ENCODE measurements at regions not wholly inside any gene's neighbourhood (a gene's known extent, or its start where the extent isn't known, plus 50 kb on each side); places are given as distances from the start of the nearest gene placed in this dataset.
"Not testable (repeated sequence)": the region's sequence is repeated elsewhere in the genome, so short reads cannot be mapped to it uniquely, and the experiment has no call there.

DNA sequence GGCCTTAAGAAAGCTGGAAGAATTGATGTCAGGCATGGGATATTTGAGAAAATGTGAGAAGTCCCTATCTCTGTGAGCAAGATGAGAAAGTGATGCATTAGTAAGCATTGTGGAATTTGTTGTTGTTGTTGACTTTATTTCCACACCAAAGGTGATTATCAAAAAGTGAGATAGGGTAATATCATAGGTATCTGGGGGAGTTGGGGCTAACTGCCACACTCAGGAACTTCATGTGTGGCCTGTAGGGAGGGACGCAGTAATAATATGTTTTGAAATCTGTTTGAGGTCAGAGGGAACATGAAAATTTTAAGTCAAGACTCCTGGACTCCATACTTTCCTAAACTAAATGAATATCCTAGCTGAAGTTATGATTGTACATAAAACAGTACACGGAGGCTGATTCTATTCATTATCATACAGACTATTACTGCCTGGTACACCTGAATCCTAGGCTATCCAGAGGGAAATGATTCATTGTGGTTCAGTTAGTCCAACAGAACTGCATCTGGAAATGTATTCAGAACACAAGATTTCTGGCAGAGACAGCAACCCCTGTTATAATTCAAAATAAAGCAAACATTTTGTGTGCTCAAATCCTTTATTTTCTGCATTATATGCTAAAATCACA is 304.8 kb downstream of the CPS1 start:
- no peak for DNase-seq (ENCODE audit: low read depth)

DNA sequence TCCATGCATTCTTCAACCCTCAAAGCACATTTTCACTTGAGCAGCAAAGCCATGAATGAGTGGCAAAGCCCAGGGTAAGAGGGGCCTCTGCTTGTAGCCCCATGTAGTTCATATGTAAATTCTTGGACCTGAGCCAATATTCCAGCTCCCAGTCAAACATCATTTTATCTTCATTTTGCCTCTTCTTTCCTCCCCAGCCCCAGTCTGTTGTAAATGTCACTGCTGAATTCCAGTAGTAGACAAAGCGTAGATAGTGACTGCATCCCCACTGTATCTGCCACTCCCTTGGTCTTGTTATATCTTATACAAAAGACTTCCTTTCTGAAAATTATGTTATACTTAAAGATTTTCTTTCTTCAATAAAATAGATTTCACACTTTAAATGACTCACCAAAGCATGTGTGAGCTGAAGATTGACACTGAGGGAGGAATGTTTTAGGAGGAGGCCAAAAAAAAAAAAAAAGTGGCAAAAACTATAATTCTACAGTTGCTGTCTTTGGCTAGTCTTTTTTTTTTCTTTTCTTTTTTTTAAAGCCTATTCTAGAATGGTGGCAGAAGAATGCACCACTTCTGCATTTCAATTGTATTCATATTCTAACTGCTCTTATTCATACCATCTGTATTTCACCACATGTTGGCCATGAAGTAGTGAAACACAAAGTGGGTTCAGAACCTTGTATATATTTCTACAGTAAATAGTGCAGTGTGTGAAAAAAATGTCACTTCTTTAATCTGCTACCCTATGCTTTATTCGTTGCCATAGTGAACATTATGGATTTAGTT is 306.1 kb downstream of the CPS1 start:
- no peak for DNase-seq (ENCODE audit: low read depth)

DNA sequence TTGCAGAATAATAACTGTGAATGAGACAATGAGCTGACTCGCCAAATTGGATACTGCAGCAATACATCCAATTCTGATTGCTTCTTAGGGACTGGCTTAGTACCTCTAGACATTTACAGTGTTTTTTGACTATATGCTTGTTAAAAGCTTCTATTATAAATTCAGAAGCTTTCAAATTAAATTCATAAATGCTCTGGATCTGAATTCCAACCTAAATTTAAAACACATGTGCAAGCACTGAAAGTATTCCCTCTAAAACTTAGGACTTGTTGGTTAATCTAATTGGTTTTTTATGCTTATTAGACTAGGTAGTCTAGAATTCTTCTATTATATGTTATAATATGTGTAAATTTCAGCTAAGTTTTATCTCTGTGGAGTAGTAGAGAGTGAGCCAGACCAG is 306.9 kb downstream of the CPS1 start:
- no peak for DNase-seq (ENCODE audit: low read depth)

DNA sequence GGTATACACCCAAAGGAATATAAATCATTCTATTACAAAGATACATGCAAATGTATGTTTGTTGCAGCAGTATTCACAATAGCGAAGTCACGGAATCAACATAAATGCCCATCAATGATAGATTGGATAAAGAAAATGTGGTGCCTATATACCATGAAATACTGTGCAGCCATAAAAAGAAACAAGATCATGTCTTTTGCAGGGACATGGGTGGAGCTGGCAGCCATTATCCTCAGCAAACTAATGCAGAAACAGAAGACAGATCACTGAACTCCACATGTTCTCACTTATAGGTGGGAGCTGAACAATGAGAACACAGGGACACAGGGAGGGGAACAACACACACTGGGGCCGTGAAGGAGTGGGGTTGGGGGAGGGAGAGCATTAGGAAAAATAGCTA is 315.2 kb downstream of the CPS1 start:
- not testable (repeated sequence) for DNase-seq (ENCODE audit: low read depth)

DNA sequence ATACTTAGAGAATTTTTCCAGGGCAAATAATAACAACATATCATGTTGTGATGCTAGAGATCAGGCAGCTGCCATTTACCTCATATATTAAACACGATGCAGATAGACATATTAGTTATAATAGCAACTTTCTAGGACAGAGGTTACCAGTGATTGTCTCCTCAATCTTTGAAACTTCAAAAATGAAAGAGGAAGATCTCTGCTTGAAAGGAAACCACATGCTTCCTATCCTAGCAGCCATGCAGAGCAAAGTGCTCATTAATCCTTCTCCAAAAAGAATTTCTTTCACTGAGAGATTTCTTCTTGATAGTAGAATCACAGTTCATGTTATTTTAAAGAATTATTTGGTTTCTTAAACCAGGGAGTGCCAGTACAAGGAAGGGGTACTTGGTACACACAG is 317.2 kb downstream of the CPS1 start:
- DNase-seq (ENCODE audit: low read depth), result no peak

DNA sequence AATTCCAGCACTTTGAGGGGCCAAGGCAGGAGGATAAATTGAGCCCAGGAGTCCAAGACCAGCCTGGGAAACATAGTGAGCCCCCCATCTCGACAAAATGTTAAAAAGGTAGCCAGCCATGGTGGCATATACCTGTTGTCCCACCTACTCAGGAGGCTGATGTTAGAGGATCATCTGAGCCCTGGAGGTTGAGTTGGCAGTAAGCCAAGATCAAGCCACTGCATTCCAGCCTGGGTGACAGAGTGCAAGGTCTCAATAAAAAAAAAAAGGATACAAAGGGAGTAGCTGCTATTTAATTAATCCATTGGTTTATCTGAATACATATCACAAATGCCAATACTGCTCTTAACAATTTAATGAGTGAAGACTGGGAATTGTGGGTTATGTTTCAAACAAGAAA is 327.8 kb downstream of the CPS1 start:
- no peak for DNase-seq (ENCODE audit: low read depth)

DNA sequence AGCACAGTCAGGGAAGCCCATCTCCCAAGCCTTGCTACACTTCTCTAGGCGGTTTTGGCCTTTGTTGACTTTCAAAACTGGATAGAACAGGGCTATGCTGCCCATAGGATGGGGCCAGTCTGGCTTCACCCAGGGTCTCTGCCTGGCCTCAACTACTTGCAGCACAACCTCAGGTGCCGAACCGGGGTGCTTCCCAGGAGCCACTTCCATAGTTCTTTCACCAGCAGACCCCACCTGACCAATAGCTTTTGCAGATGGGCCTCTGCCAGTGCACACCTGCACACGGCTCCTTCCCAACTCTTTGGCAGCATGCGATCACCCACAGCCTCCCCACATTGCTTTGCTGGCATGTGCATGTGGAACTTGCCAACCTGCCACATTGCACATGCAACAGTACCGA is 331.6 kb downstream of the CPS1 start:
- no peak for DNase-seq (ENCODE audit: low read depth)

DNA sequence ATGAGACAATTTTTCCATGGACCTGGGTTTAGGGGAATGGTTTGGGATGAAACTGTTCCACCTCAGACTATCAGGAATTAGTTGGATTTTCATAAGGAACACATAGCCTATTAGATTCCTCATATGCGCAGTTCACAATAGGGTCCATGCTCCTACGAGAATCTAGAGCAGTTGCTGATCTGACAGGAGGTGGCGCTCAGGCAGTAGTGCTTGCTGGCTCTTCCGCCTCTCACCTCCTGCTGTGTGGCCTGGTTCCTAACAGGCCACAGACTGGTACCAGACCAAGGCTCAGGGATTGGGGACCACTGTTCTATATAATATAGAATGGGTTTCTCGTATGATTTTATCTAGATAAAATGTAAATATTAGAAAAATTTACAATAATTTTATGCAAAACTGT is 338.7 kb downstream of the CPS1 start:
- no peak for DNase-seq (ENCODE audit: low read depth)

DNA sequence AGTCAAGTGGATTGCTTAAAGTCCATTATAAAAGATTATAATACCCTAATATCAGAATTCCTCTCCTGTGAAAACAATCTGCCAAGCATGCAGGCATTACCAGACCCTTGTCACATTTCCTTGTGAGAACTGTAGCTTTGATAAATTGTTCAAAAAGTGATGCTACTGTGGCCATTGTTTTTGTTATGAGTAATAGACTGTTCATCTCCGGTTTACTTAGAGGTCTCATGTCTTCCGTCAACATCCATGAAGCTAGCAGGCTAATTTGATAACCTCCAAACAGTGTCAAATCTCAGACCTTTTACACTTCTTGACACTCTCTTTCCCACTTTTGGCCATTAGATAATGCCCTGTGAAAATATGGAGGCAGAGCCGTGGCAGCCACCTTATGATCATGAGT is 342.7 kb downstream of the CPS1 start:
- no peak for DNase-seq (ENCODE audit: low read depth)

DNA sequence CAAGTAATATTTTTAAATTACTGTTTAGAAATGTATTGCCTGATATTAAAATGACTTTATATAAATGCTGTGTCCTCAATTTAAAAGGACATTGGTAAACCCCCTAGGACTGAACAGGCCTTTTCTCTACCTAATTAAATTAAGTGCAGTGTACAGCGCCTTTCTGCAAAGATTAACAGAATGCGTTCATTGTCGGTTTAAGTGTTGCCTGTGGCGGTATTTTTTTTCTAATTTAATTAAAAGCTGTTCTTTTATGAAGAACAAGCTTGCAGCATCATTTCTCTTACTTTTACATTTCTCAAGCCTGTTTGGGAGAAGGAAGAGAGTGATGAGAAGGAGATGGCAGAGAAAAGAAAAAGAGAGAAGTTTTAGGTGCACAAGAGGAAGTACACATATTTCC is 344.9 kb downstream of the CPS1 start:
- DNase-seq (ENCODE audit: low read depth), result no peak

DNA sequence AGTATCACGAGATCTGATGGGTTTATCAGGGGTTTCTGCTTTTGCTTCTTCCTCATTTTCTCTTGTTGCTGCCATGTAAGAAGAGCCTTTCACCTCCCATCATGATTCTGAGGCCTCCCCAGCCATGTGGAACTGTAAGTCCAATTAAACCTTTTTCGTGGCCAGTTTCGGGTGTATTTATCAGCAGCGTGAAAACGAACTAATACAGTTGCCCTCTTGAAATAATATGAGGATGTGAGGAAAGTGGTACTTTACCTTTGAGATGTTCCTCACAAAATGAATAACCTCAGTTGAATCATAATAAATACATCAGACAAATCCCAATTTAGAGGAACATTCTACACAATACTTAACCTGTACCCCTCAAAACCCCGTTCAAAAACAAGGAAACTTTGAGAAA is 356.4 kb downstream of the CPS1 start:
- DNase-seq (ENCODE audit: low read depth), result no peak

DNA sequence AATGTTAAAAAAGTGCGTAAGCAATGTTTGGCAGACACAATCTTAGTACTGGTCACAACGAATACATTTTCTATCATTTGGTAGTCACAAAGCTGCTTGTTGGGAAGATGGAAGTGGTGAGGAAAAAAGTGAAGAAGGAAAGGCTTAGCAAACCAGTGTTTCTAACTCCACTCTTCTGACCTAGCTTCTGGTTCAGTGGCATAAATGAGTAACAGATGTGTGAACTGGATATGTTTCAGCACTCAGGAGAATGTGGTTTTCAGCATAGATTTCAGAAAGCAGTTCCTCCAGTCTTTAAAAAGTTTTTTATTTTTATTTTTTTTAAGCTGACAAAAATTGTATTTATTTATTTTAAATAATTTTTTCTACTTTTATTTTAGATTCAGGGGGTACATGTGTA is 357.1 kb downstream of the CPS1 start:
- DNase-seq (ENCODE audit: low read depth), result peak; percentile 3

DNA sequence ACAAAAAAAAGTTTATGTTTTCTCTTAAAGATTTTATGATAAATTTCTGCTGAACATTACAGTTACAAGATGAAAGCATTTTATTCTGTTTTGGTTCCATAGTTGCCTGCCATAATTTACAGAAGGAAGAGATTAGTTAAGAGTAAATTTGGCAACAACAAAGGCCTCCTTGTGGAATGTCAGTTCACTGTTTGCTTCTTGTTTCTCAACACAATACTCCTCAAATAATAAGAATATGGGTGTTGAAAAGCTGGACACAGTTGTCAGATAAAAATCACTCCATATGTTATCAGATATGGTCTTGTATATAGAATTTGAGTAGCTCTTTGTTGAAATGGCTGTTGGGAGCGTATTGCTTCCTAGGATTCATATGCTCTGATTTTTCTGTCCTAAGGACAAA is 359.5 kb downstream of the CPS1 start:
- DNase-seq (ENCODE audit: low read depth), result no peak

DNA sequence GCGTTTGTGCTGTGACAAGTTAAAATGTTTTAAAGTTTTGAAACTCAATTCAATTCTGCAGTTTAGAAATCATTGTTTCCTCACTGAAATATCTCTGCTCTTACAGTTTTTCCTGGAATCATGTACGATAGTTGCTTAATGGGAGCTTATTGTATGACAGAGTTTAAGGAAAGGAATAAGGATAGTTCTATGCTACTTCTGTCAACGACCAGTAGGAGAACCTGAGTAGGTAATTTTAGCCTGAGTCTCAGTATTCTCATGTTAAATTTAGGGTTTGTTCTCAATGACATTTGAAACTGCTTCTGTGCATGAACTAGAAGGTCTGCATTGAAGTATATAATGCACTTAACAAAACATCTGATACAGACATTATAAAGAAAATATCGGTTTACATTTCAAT is 361.1 kb downstream of the CPS1 start:
- DNase-seq (ENCODE audit: low read depth), result no peak

DNA sequence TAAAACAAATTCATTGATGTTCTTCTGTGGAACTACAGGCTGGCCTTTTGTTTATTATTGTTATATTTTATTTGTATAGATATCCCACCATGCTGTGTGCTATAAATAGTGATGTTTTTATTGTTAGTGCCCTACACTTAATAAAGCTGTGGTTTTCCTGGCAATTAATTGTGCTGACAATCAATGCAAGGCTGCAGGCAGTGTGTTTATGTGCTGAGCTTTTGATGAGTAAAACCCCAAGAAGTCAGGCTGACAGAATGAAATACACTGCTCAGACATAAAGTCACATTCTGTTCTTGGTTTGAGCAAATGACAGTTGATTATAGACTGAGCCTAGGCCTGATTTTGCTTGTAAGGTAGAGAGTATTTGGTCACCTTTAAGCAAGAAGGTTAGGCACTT is 362.7 kb downstream of the CPS1 start:
- no peak for DNase-seq (ENCODE audit: low read depth)

DNA sequence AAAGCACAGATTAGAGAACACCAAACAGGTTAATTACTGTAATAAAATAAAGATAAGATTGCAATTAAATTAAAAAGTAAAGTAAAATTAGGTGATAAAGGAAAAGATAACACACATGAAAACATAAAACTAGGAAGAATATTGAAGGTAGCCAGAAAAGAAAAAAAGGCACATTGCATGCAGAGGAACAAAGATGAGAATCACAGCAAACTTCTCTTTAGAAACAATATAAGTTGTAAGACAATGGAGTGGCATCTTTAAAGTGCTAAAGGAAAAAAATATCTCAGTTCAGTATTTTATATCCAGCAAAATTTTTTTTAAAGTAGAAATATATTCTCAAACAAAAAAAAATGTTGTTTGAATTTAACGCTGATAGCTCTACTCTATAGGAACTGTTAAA is 366.0 kb downstream of the CPS1 start:
- DNase-seq (ENCODE audit: low read depth), result no peak

DNA sequence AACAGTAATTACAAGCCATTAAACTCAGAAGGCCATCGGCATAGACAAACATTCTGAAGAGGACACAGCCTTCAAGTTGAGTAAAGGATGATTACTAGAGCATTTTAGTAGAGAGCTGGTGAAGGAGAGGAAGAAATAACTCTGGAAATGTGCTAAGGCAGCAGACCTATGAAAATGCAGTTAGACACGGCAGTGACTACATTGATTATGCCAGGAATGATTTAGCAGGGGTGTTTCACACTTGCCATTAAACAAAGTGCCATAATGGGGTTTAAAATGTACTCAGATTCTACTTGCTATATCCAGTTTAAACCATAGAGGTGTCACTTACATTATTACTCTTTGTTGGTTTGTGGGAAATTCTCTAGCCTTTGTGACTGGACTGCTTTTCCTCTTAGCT is 372.3 kb downstream of the CPS1 start:
- no peak for DNase-seq (ENCODE audit: low read depth)

DNA sequence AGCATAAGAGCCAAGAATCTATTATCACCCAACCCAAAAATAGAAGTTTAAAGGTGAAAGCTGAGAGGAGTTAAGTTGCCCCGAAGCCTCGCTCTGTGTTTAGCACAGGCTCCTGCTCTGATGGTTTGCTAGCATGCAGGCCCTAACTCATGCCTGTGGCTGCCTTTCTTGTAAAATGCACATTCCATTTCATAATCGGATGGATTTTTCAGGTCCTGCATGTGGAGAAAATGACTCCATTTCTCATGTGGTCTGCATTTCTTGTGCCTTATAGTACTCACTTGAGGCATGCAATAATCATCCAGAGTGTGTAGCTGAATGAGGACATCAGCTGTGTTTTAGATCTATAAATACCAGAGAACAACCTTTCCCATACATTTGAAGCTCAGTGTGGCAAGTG is 381.8 kb downstream of the CPS1 start:
- DNase-seq (ENCODE audit: low read depth), result no peak

DNA sequence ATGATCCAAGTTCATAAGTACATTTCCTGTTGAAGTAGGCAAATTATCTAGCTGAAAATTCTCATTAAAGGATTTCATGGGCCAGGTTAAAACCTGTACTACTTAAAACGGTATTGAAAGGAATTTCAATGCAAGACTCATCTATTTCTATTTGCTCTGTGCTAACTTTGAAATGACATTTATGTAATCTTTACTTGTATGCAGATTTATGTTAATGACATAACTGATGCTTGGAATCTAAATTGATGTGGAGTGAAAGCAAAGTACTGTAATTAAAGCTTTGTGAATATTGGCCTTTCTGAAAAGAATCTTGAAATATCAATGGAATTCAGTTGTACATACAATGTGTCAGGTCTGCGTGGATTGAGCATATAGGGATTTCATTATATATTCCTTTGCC is 390.0 kb downstream of the CPS1 start:
- DNase-seq (ENCODE audit: low read depth), result no peak

DNA sequence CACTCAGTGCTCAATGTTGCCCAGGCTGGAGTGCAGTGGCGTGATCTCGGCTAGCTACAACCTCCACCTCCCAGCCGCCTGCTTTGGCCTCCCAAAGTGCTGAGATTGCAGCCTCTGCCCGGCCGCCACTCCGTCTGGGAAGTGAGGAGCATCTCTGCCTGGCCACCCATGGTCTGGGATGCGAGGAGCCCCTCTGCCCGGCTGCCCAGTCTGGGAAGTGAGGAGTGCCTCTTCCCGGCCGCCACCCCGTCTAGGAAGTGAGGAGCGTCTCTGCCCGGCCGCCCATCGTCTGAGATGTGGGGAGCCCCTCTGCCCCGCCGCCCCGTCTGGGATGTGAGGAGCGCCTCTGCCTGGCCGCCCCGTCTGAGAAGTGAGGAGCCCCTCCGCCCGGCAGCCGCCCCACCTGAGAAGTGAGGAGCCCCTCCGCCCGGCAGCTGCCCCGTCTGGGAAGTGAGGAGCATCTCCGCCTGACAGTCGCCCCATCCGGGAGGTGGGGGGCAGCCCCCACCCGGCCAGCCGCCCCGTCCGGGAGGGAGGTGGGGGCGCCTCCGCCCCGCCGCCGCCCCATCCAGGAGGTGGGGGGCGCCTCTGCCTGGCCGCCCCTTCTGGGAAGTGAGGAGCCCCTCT is 394.1 kb downstream of the CPS1 start:
- not testable (repeated sequence) for DNase-seq (ENCODE audit: low read depth)

DNA sequence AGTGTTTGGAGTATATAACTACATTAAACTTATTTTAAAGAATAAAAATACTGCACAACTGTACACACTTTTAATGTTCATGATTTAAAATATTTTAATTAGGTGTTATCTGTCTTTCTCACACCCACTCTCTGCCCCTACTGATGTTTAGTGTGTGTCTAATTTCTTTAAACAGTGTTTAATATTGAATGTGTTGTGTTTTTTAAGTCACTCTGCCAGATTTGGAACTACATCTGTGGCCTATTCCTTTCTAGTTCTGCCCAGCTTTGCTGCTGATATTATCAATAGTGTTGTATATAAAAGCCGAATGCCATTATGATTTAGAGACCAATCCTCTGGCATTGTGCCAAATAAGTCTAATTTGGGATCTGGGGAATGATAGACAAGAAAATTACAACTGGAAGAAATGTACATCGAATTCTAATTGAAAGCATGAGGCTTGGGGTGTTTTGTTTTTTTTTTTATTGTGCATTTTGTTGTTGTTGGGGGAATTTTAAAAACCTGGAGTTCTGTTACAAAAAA is 398.0 kb downstream of the CPS1 start:
- no peak for DNase-seq (ENCODE audit: low read depth)

DNA sequence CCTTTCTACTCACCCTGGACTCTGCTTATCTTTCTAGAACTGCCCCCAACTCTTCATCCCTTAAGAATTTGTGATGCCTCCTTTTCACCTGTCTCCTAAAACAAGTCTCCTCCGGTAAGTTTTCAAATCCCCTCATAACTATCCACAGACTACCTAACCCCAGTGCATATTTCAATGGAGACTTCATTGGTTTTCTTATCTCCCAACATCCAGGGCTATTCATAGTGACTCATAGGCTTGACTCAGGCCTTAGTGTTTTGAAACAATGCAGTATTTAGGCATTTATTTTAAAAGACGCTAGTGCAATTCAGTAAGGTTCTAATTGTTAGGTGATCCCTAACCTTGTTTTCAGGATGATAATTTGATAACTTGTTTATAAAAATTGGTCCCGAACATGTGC is 399.2 kb downstream of the CPS1 start:
- DNase-seq (ENCODE audit: low read depth), result peak; percentile 13

DNA sequence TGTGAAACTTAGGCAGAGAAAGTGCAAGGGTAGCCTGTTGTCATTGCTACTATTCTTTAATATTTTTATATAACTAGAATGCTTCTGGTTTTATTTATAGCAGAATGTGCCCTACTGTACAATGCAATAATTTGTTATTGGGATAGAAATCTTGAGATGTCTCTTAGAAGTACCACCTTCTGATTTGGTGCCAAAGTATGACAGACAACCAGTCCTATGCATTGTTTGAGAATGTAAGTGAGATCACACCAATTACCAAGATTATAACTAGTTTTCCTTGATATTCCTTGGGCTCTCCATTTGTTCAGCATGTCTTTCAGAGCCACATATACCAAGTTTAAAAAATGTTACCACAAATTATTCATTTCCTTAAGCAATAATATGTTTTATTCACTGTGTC is 399.7 kb downstream of the CPS1 start:
- DNase-seq (ENCODE audit: low read depth), result no peak

All from stromal cell of bone marrow (primary cell).